ENCODE measurements at regions not wholly inside any gene's neighbourhood (a gene's known extent, or its start where the extent isn't known, plus 50 kb on each side); places are given as distances from the start of the nearest gene placed in this dataset.

DNA sequence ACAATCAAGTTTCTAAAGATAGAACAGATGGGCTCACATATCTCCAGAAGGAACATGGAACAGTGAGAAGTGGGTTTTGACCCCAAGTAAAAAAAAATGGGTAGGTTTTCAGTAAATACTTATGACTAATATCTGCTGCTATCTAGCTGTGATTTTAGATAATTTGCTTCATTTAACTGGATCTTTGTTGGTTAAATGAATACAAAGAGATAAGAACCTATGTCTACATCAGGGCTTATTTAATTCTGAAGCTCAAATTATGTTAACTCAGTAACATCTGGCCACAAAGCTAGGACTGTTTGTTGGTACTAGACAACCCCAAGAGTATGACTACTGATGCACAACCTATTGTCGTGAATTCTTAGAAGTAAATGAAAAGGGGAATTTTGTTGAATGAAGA is 144.4 kb upstream of the SESN3 start:
- no peak for DNase-seq

DNA sequence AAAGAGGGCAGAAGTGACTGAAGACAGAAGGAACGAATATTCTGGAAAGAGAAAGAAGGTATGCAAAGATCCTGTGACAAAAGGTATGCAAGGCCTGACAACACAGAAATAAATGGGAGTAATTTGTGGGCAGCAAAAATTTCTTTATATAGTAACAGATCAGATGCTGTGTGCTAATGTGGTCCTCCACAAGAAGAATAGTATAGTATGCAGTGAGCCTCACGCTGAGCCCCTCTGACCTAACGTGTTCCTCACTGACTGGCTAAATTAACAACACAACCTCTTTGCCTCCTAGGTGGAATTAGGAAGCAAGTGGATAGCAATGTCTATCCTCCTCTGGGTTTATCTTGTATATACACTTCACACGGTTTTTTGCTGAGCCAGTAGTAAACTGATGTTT is 143.1 kb upstream of the SESN3 start:
- no peak for DNase-seq

DNA sequence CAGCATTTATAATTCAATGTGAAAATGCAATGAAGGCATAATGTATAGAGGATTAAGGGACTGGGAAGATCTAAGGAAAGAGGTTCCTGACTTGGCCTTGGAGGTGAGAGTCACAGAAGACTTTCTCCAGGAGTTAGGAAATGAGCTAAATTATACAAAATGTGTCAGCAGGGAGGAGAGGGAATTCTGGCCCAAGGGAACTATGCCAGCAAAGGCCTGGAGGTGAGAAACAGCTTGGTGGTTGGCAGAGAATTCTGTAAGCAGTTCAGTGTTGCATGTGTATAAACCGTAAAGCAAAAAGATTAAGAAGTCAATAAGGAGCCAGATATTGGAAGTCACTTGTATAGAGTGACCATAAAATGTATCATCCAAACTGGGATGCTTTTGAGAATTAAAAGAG is 142.2 kb upstream of the SESN3 start:
- DNase-seq = no peak

DNA sequence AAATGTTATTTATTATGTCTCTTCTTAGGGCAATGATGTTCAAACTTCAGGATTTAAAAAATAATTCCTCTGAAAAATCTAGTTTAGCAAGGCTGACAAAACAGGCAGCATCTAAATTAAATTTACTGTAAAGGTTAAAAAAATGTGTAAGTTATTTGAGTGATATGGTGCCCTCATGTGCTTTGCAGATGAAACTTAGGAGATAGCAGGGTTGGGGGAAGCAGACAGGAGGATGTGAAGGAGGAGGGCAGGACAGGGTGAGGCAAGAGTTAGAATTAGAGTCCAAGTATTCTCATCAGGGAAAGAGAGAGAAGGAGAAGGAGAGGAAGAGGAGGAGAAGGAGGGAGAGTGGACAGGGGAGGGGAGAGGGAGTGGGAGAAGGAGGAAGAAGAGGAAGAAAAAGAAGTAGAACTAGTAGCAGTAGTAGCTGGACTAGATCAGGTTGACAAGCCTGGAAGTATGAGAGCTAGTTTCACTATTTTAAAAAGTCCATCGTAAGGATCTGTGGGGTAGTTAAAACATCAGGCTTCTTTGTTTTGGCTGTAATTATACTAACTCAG is 141.2 kb upstream of the SESN3 start:
- DNase-seq = no peak

DNA sequence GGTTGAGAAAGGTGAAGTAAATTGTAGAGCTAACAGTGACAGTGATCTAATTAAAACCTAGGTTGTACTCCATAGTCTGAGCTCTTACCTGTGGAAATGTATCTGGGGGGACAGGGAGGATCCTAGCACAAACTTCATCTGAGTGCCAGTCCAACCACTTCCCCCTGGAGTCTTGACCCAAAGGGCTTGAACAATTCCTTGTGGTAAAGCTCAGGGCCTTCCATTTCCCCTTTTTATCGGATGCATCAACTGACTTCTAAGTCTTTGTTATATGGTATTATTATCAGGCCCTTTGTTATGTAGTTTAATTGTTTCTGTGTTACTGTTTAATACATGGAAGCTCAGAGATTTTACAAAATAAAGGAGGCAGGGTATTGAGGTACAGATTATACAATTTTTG is 140.2 kb upstream of the SESN3 start:
- DNase-seq = no peak

DNA sequence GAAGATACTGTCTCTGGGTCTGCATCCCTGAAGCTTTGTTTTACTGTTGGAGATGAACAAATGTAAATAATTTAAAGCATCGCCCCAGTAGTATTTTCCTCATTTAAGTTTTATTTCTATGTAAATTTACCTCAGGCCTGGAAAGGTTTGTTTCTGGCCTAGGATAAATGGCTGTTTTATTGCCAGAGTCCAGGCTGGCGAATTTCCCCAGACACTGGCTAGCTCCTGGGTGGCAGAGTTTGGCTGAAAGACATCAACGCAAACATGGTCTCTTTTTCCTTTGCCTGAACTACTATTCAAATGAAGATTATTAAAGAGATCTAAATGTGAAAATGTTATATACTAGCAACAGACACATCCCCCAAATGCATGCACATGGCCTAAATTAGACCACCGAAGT is 136.7 kb upstream of the SESN3 start:
- DNase-seq = no peak

DNA sequence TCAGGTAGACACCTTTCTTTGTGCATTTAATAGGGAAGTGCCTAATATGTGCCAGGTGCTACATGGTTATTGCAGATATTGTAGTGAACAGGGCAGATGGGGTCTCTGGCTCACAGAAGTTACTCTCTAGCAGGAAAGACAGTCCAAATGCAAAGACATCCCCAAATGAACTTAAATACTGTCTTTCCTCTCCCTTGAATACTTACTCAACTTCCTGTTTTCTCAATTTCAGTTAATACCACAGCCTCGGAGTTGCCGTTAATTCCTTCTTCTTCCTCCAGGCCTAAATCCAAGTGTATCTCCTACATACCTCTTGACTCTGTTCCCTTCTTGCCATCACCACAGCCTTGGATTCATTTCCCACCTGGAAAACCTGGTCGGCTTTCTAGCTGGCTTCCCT is 134.3 kb upstream of the SESN3 start:
- no peak for DNase-seq

DNA sequence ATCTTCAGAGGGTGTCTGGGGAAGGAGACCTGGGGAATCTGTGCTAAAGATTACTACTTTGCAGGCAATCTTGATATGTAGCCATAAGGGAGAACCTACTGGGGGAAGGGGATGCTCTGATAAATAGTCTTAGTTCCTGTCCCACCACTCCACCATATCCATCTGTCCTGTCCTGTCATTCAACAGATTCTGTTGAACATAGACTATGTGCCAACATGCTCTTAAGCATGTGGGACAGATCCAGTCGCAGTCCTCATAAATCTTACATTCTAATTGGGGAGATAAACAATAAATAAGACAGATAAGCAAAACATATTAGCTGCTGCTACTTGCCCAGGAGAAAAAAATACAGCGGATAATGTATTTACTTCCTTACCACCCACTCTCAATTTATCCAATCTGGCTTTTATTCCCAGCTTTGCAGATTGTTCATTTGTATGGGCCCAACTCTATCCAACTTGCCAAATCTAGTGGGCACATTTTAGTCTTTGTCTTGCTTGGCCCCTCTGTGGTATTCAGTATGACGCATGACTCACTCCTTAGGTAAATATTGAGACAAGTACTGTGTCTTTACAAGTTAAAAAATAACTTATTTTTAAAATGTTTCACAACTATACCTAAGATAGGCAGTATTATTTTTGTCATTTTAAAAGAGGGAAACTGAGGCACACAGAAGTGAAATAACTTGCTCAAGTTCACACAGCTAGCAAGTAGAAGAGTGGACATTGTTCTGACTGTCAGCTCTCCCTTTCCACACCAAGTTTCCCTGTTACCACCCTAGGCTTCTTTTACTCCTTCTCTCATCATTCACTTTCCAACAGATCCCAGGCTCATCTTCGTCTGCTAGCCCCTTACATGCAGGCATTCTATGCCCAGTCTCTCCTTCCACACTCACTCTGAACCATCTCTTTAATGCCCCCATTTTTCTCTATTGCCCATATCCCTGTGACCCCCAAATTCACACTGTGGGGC is 133.6 kb upstream of the SESN3 start:
- no peak for DNase-seq

DNA sequence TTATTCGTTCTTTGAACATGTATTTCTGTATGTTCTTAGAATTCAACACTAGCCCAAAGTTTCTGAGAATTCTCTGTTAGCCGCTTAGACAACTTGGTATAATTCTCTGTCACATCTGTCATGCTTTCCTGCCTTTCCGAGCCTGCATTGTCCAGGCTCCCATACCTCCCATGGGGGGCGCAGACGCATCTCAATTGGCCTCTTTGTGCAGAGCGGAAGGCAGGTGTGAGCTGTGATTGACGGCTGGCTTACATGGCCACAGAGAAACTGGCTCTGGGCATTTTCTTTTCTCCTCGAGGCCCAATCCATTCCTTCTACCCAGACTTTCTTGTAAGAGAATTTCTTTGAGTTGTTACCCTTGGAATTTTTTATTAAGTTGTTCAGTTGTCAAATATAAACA is 132.7 kb upstream of the SESN3 start:
- DNase-seq = peak; percentile 45

DNA sequence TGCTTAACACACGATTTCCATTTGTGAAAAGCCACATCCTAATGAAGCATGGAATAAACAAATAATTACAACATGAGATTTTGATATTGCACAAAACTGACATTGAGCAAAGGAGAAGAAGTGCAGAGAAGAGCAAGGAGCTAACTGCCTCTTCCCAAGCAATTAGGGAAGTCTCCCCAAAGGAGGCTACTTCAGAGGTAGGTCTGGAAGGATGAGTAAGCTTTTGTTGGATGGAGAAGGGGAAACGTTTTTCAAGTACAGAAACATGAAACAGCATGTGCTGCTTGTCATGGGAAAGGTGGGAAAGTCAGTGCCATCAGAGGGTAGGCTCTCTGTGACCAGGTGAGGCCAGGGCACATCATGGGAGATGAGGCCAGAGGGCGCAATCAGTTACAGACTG is 132.2 kb upstream of the SESN3 start:
- no peak for DNase-seq

DNA sequence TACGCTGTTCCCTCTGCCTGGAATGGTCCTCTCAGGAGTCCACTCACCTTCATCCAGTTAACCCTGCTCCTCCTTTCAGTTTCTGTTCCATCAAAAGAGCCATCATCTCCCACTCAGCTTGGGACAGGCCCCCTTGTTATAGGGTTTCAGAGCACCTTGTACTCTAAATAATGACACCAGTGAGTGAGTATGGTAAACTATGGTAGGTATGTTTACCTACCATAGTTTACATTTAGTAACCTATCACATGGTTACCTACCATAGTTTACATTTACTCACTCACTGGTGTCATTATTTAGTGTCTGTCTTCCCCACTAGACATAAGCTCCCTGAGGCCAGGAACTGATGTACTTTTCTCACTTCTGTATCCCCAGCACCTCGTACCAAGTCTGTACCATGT is 130.2 kb upstream of the SESN3 start:
- DNase-seq = no peak

DNA sequence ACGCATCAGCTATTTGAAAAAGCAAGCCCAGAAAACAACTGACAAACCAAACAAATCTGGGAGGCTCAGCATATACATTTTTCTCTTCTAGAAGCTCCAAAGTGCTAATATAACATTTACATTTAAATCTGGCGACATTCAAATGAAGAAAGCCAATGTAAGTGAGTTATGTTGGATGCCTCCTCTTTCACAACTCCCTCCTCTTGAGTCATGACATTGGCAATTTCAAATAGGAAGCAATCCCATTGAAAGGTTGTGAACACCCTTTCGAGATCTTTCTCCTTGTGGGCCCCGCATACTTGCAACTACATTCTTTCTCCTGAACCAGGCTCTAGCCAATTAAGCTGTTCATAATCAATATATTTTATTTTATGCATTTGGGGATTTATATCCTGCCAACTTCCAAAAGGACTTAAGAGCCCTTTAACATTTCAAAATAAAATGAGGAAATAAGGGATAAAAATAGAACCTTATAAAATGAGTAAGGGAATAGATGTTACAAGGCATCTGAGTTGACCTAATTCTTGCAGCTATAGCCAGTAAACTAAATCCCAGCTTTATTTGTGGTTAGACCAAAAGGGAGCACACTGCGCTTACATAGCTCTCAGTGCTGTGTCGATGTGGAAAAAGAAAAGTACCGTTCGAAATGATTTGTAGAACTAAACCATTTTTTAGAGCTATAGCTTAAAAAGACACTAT is 129.5 kb upstream of the SESN3 start:
- no peak for DNase-seq

DNA sequence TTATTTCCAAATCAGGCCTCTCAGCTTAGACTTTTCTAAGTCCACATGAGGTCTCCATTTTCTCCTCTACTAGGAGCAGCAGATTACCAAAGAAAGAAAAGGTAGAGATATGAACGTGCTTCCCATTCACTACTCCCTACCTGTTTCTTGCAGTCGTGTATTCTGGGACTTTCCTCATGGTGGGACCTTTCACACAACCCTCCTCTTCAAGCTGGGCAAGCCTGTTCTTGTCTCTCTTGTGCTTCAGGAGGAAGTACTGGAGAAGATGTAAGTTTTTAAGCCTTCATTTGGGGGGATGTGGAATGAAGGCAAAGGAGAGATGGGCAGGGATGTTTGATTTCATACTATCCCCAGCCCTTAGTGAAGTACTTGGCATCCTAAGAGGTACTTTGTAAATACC is 128.8 kb upstream of the SESN3 start:
- no peak for DNase-seq

DNA sequence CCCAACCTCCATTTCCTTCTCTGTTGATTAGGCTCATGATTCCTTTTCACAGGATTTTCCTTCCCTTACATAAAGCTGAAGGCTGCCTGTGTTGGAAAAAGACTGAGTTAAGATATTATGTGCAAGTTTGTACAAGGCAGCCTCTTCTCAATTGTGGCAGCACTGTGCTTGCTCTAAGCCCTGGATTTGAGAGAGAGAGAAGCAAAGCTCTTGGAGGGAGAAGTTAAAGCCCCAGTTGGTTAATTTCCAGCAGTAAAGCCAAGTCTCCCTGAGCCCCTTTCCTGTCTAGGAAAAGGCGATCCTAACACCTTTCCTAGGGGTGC is 128.3 kb upstream of the SESN3 start:
- DNase-seq = no peak

DNA sequence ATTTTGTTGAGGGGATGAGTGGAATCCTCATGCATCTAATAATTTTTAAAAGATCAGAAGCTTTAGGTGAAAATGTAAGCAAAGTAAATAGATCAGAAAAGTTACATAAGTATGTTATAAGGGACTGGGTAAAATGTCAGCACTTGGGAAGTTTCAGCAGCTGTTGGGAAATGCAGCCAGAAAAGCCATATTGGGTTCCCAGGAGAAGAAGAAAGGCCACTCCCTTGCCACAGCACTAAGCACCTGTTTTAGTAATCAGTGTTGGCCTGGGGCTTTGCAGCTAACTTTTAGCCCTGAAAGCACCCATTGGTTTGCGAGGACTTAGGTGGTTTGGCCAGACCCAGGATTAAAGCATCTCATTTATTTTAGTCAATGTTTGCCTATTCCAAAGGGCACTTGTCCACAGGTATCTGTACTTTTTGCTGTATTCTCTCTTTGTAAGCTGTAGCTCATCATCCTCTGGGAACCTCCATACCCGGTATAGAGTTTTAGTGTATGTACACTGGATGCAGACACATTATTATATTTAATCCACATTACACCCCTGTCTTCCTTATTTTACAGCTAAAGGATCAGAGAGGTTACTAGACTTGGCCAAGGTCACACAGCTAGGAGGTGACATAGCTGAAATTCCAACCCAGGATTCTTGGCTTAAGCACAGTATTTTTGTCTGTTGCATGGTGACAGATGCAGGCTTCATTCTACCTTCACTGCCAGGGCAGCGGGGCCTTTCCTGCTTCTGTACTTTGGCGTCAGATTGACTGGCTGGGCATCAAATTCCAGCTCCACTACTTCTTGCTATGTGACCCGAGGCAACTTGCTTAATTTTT is 127.7 kb upstream of the SESN3 start:
- DNase-seq = no peak

DNA sequence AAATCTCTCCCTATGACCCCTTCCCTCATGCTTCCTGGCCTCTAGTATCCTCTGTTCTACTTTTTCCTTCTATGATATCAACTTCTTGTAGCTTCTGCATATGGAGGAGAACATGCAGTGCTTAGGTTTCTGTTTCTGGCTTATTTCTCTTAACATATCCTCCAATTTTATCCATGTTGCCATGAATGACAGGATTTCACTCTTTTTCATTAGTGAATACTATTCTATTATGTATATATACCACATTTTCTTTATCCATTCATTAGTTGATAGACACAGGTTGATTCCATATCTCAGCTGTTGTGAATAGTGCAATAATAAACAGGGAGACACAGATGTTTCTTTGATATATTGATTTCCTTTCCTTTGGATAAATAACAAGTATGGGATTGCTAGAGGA is 123.3 kb upstream of the SESN3 start:
- DNase-seq = no peak

DNA sequence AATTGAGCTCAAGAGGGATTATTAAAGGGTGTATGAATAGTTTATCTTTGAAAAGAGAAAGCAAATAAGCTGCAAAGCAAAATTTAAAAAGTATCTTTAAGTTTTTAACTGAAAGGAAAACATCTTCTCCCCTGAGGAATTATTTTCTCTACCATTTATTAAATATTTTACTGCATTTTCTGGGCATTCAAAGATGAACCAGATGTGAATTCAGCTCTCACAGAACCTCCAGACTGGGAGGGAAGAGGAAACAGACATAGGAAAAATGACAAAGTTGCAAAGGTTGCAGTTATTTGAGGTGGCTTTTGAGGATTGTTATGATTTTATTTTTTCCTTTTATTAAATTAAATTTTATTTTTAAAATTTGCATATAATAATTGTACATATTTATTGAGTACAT is 122.7 kb upstream of the SESN3 start:
- no peak for DNase-seq

DNA sequence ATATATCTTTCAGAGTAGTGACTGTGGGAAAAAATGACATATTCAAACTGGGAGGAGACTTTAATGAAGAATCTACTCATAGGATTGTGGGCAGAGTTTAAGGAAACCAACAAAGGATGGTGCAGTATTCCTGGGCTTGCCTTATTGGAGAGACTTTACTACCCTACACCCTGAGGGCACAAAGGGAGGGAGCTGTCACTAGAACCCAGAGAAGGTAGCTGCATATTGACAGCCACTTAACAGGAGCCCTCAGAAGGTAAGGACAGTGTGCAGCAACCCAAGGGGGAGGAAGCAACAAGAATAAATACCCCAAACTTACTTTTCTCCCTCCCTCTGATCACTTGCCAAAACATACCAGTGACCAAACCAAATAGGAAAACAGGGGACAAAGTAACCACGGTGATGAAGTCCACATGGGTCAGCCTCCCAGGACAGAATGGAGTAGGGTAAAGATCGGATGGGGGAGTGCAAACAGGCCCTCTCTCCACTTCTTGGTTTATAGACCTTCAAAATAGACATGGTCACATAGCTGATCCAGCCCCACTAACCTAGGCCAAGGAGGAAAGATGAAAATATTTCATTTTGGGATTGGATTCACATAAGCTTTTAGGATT is 121.8 kb upstream of the SESN3 start:
- DNase-seq = no peak

DNA sequence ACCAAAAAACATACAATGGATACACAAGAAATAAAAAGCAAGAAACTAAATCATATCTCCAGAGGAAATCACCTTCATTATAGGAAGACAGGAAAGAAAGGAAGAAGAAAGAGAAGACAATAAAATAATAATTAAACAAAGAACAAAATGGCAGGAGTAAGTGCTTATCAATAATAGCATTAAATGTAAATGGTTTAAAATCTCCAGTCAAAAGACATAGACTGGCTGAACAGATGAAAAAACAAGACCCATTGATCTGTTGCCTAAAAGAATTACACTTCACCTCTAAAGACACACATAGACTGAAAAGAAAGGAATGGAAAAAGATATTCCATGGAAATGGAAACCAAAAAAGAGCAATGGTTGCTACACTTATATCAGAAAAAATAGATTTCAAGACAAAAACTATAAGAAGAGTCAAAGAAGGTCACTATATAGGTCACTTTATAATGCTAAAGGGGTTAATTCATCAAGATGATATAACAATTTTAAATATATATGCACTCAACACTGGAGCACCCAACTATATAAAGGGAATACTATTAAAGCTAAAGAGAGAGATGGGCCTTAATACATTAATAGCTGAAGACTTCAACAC is 118.4 kb upstream of the SESN3 start:
- no peak for DNase-seq

DNA sequence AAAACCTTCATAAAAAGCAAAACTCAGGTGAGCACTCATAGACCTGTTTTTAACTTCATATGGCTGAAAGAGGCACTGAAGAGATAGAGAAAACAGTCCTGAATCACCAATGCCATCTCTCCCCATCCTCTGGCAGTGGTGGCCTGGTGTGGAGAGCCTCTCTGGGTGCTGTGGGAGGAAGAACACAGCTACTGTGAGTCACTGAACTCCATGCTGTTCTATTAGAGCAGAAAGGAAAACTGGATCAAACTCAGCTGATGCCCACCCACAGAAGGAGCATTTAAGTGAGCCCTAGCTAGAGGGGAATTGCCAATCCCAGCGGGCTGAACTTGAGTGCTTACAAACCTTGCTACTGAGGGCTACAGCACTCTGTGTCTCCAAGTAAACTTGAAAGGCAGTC is 115.3 kb upstream of the SESN3 start:
- no peak for DNase-seq

DNA sequence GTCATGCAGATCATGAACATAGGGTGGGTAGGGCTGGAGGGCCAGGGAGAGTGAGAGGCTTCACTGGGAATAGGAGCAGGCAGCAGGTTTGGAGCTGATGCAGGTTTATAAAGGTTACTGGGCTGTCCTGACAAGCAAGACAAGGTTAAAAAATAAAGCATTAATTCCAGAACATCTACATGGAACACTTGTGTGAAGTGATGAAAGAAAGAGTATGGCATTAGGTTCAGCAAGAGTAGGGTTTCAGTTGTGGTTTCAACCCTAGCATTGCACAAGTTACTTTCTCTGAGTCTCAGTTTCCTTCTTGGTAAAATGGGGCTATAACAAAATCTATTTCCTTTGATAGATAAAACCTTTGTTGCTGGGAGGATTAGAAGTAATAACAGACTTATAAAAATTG is 114.6 kb upstream of the SESN3 start:
- no peak for DNase-seq

DNA sequence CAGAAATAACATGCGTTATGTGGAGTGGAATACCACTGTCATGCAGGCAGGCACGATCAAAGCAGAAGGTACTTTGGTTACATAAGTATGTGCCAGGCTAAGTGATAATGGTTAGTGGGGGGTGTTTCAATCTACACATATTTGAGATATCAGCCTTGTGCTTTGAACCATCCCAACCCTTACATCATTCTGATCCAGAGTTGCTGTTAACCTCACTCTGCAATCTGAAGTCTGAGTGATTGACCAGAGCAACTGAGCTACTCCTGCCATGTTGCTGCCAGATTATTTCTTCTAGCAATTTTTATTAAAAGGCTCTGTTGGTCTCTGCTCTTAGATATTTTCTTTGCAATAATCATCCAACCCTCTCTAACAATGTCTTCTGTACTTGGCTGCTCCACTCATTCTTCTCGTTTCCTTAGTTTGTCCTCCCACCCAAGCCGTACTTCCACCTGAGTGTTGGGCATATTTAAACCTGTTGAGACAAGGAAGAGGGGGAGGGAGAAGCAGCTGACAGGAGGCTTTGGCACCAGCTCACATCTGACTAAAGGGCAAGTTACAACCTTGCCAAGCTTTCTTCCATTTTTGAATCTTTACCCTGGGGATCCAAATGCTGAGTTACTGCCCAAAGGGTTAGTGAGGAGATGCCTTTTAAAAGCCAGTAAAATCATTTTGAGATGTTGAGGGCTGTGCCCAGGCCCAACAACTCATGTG is 114.1 kb upstream of the SESN3 start:
- no peak for DNase-seq

All from NCI-H1092 (cell line).